ENCODE measurements at regions not wholly inside any gene's neighbourhood (a gene's known extent, or its start where the extent isn't known, plus 50 kb on each side); places are given as distances from the start of the nearest gene placed in this dataset.

GRCh38 chr3:103730744-103731143 is 1295.9 kb downstream of the ZPLD1 start:
- DNase-seq (ENCODE audit: low read depth in 2 of 2, low spot score in 1 of 2) = no peak

GRCh38 chr3:103752986-103753385 is 1318.2 kb downstream of the ZPLD1 start:
- DNase-seq (ENCODE audit: low read depth in 2 of 2, low spot score in 1 of 2) = no peak

- no peak for DNase-seq (ENCODE audit: low read depth in 2 of 2, low spot score in 1 of 2)
Observed at GRCh38 chr3:103767635-103768034, 1332.8 kb downstream of the ZPLD1 start.

- DNase-seq (ENCODE audit: low read depth in 2 of 2, low spot score in 1 of 2) = no peak
Observed at GRCh38 chr3:103785017-103785416, 1350.2 kb downstream of the ZPLD1 start.

- DNase-seq (ENCODE audit: low read depth in 2 of 2, low spot score in 1 of 2) = no peak
Observed at GRCh38 chr3:103785537-103785936, 1350.7 kb downstream of the ZPLD1 start.

GRCh38 chr3:103786296-103786695 is 1351.5 kb downstream of the ZPLD1 start:
- no peak for DNase-seq (ENCODE audit: low read depth in 2 of 2, low spot score in 1 of 2)

- no peak for DNase-seq (ENCODE audit: low read depth in 2 of 2, low spot score in 1 of 2)
Observed at GRCh38 chr3:103787164-103787871, 1352.5 kb downstream of the ZPLD1 start.

GRCh38 chr3:103787879-103788278 is 1353.1 kb downstream of the ZPLD1 start:
- no peak for DNase-seq (ENCODE audit: low read depth in 2 of 2, low spot score in 1 of 2)

- no peak for DNase-seq (ENCODE audit: low read depth in 2 of 2, low spot score in 1 of 2)
Observed at GRCh38 chr3:103791786-103792515, 1357.1 kb downstream of the ZPLD1 start.

GRCh38 chr3:103794656-103795055 is 1359.8 kb downstream of the ZPLD1 start:
- no peak for DNase-seq (ENCODE audit: low read depth in 2 of 2, low spot score in 1 of 2)

- no peak for DNase-seq (ENCODE audit: low read depth in 2 of 2, low spot score in 1 of 2)
Observed at GRCh38 chr3:103796068-103796467, 1361.3 kb downstream of the ZPLD1 start.

- DNase-seq (ENCODE audit: low read depth in 2 of 2, low spot score in 1 of 2) = no peak
Observed at GRCh38 chr3:103803787-103804186, 1369.0 kb downstream of the ZPLD1 start.

GRCh38 chr3:103810167-103810566 is 1375.4 kb downstream of the ZPLD1 start:
- no peak for DNase-seq (ENCODE audit: low read depth in 2 of 2, low spot score in 1 of 2)

GRCh38 chr3:103813955-103814354 is 1379.1 kb downstream of the ZPLD1 start:
- no peak for DNase-seq (ENCODE audit: low read depth in 2 of 2, low spot score in 1 of 2)

GRCh38 chr3:103818398-103818797 is 1383.6 kb downstream of the ZPLD1 start:
- no peak for DNase-seq (ENCODE audit: low read depth in 2 of 2, low spot score in 1 of 2)

- no peak for DNase-seq (ENCODE audit: low read depth in 2 of 2, low spot score in 1 of 2)
Observed at GRCh38 chr3:103818800-103819199, 1384.0 kb downstream of the ZPLD1 start.

- DNase-seq (ENCODE audit: low read depth in 2 of 2, low spot score in 1 of 2) = no peak
Observed at GRCh38 chr3:103825586-103825985, 1390.8 kb downstream of the ZPLD1 start.

GRCh38 chr3:103829723-103830326 is 1395.0 kb downstream of the ZPLD1 start:
- no peak for DNase-seq (ENCODE audit: low read depth in 2 of 2, low spot score in 1 of 2)

GRCh38 chr3:103847081-103848062 is 1412.6 kb downstream of the ZPLD1 start:
- DNase-seq (ENCODE audit: low read depth in 2 of 2, low spot score in 1 of 2) = no peak

- no peak for DNase-seq (ENCODE audit: low read depth in 2 of 2, low spot score in 1 of 2)
Observed at GRCh38 chr3:103851793-103852192, 1417.0 kb downstream of the ZPLD1 start.

GRCh38 chr3:103862415-103862814 is 1427.6 kb downstream of the ZPLD1 start:
- DNase-seq (ENCODE audit: low read depth in 2 of 2, low spot score in 1 of 2) = no peak

Data from stimulated activated CD8-positive, alpha-beta memory T cell treated with anti-CD3 and anti-CD28 coated beads, Interleukin-4, amount 100 ng/mL, for 4 hours (primary cell).